Esophagus muscularis mucosa (tissue), 3 donors: ENCODE measurements at regions not wholly inside any gene's neighbourhood (a gene's known extent, or its start where the extent isn't known, plus 50 kb on each side); places are given as distances from the start of the nearest gene placed in this dataset.
"Not testable (repeated sequence)": the region's sequence is repeated elsewhere in the genome, so short reads cannot be mapped to it uniquely, and the experiment has no call there.

ENCODE experiments used
- CTCF ChIP-seq, 3 experiments: fragments of 200-600 bp in 2 of 3; fragments of 450-650 bp in 1 of 3; sonication (generic) in 2 of 3; IDR thresholded peaks; one replicate each; pipeline ENCODE4 v1.5.1; 2017 to 2019; ENCODE audit warnings: antibody characterized with exemption in 3 of 3, mild to moderate bottlenecking in 2 of 3, moderate library complexity in 1 of 3
- POLR2A ChIP-seq: fragments of 450-650 bp; IDR thresholded peaks from one replicate; pipeline ENCODE4 v1.6.1; 2017; ENCODE audit warnings: antibody characterized with exemption, moderate library complexity, mild to moderate bottlenecking, low read depth
- POLR2AphosphoS5 ChIP-seq, 2 donors: sonication (generic); formaldehyde crosslinking; IDR thresholded peaks; one replicate each; pipeline ENCODE4 v1.6.1; 2017; ENCODE audit warnings: antibody characterized with exemption in 2 of 2

- not testable (repeated sequence) for TF ChIP-seq POLR2AphosphoS5 (IDR thresholded peaks at IDR 0.05); CTCF (IDR thresholded peaks at IDR 0.05); POLR2A
These were observed 112.3 kb downstream of the NAB1 start for GRCh38 chr2:190761216-190761615.
